Natural killer cell (primary cell): ENCODE measurements at regions not wholly inside any gene's neighbourhood (a gene's known extent, or its start where the extent isn't known, plus 50 kb on each side); places are given as distances from the start of the nearest gene placed in this dataset.

ENCODE experiments used
- ATAC-seq, 3 donors: fragments of 150-1000 bp in 2 of 3; fragments of 200-7000 bp in 1 of 3; cut with Tn5 transposase; 1 replicate in 1 of 3; 2 replicates in 2 of 3; pipeline ENCODE4 v1.10.0; 2021; ENCODE audit warnings: mild to moderate bottlenecking in 2 of 3, moderate library complexity in 2 of 3
- DNase-seq, 2 donors: peaks; one replicate each; pipeline versions ENCODE4 v3.0.0 to v3.0.0-alpha.2; 2013 to 2021; ENCODE audit warnings: mixed read lengths in 1 of 2
- H3K27ac ChIP-seq: one replicate; pipeline ENCODE4 v1.5.1; 2013; ENCODE audit warnings: mild to moderate bottlenecking, low read length
- H3K27me3 ChIP-seq: one replicate; pipeline ENCODE4 v1.6.1; 2013; ENCODE audit warnings: low read length; ENCODE audit not compliant: control insufficient read depth, insufficient read depth
- H3K36me3 ChIP-seq: one replicate; pipeline ENCODE4 v1.6.1; 2013; ENCODE audit warnings: low read length; ENCODE audit not compliant: control insufficient read depth, insufficient read depth
- H3K4me1 ChIP-seq: one replicate; pipeline ENCODE4 v1.6.1; 2013; ENCODE audit warnings: low read length; ENCODE audit not compliant: control insufficient read depth, insufficient read depth
- H3K4me3 ChIP-seq: one replicate; pipeline ENCODE4 v1.5.1; 2013; ENCODE audit warnings: low read length
- H3K9me3 ChIP-seq: one replicate; pipeline ENCODE4 v1.6.1; 2013; ENCODE audit warnings: low read length; ENCODE audit not compliant: control insufficient read depth, insufficient read depth
- H3K27ac Mint-ChIP-seq, 2 donors: one replicate each; pipeline ENCODE4 v1.8.0; 2022; ENCODE audit warnings: mild to moderate bottlenecking in 2 of 2, mixed read lengths in 2 of 2, moderate library complexity in 1 of 2
- H3K27me3 Mint-ChIP-seq, 2 donors: one replicate each; pipeline ENCODE4 v1.8.0; 2022; ENCODE audit warnings: low read depth in 2 of 2, mixed read lengths in 2 of 2
- H3K36me3 Mint-ChIP-seq: one replicate; pipeline ENCODE4 v1.8.0; 2022; ENCODE audit warnings: mixed read lengths
- H3K4me1 Mint-ChIP-seq, 2 donors: one replicate each; pipeline ENCODE4 v1.8.0; 2022; ENCODE audit warnings: mixed read lengths in 2 of 2
- H3K4me3 Mint-ChIP-seq: one replicate; pipeline ENCODE4 v1.8.0; 2022; ENCODE audit warnings: mild to moderate bottlenecking, moderate library complexity, mixed read lengths
- H3K9me3 Mint-ChIP-seq, 2 donors: one replicate each; pipeline ENCODE4 v1.8.0; 2022; ENCODE audit warnings: mixed read lengths in 2 of 2
- CTCF ChIP-seq: fragments of 200-600 bp; IDR thresholded peaks from one replicate; pipeline ENCODE4 v1.8.0; 2022; ENCODE audit warnings: antibody characterized with exemption
- WGBS: methylation state at CpG from one replicate; pipeline ENCODE4 v1.1.7; 2013; ENCODE audit warnings: missing lambda C conversion rate; ENCODE audit not compliant: insufficient coverage; 5-methylcytosine and 5-hydroxymethylcytosine counted together
- intact Hi-C: fragments of 100-400 bp; cut with micrococcal nuclease; formaldehyde crosslinking; loops from one replicate; pipeline ENCODE4 v1.14.2; 2022

GRCh38 chr2:163187995-163188655 lies 349.6 kb upstream of the KCNH7 start:
- H3K27me3 Mint-ChIP-seq, result no peaks in the 10 kb centered on the region
- no peak overlapping the region for H3K27ac ChIP-seq

GRCh38 chr2:163187119-163187518 lies 348.6 kb upstream of the KCNH7 start:
- Mint-ChIP-seq H3K27ac (no peak overlapping the region), H3K9me3 (peaks cover 0 to 6% of the 10 kb centered on the region in 2 donors), H3K4me3 (no peak overlapping the region), H3K27me3 (no peaks in the 10 kb centered on the region), H3K36me3 (no peaks in the 10 kb centered on the region), H3K4me1 (no peaks in the 10 kb centered on the region)
- ATAC-seq (no peak), DNase-seq (no peak)
- 82% methylated on average over 2 of the region's 2 CpGs for WGBS
- Histone ChIP-seq H3K4me3 (no peak overlapping the region), H3K27me3 (no peaks in the 10 kb centered on the region), H3K27ac (no peak overlapping the region), H3K4me1 (no peaks in the 10 kb centered on the region), H3K36me3 (no peaks in the 10 kb centered on the region), H3K9me3 (no peaks in the 10 kb centered on the region)
- intact Hi-C loops, result no loop called here
- no peak for TF ChIP-seq CTCF

More at GRCh38 chr2:163187995-163188655, 349.6 kb upstream of the KCNH7 start:
- ATAC-seq (no peak), DNase-seq (no peak)
- WGBS, result 91% methylated on average over 2 of the region's 7 CpGs
- Histone ChIP-seq H3K4me1 (no peaks in the 10 kb centered on the region), H3K27me3 (no peaks in the 10 kb centered on the region), H3K4me3 (no peak overlapping the region), H3K9me3 (no peaks in the 10 kb centered on the region), H3K36me3 (no peaks in the 10 kb centered on the region)
- intact Hi-C loops, result no loop called here
- H3K4me3 Mint-ChIP-seq, result no peak overlapping the region
- TF ChIP-seq CTCF, result no peak
- peaks cover 0 to 6% of the 10 kb centered on the region in 2 donors for H3K9me3 Mint-ChIP-seq
- no peaks in the 10 kb centered on the region for H3K36me3 Mint-ChIP-seq
- no peaks in the 10 kb centered on the region for H3K4me1 Mint-ChIP-seq
- no peak overlapping the region for H3K27ac Mint-ChIP-seq

- Mint-ChIP-seq H3K36me3 (no peaks in the 10 kb centered on the region), H3K4me3 (no peak overlapping the region), H3K4me1 (no peaks in the 10 kb centered on the region), H3K9me3 (peaks cover 0 to 6% of the 10 kb centered on the region in 2 donors), H3K27me3 (no peaks in the 10 kb centered on the region), H3K27ac (no peak overlapping the region)
- intact Hi-C loops, result no loop called here
- no peak for TF ChIP-seq CTCF
- no peaks in the 10 kb centered on the region for H3K27me3 ChIP-seq
- H3K27ac ChIP-seq, result no peak overlapping the region
- no peak for DNase-seq
- ATAC-seq, result no peak
- WGBS, result 100% methylated on average over 1 of the region's 2 CpGs
- H3K4me3 ChIP-seq, result no peak overlapping the region
- no peaks in the 10 kb centered on the region for H3K9me3 ChIP-seq
- H3K36me3 ChIP-seq, result no peaks in the 10 kb centered on the region
- no peaks in the 10 kb centered on the region for H3K4me1 ChIP-seq
Observed at GRCh38 chr2:163185160-163185559, 346.6 kb upstream of the KCNH7 start.

- H3K27me3 Mint-ChIP-seq, result no peaks in the 10 kb centered on the region
- DNase-seq (no peak), ATAC-seq (no peak)
- no peak overlapping the region for H3K4me3 Mint-ChIP-seq
- intact Hi-C loops, result no loop called here
- Histone ChIP-seq H3K4me3 (no peak overlapping the region), H3K4me1 (no peaks in the 10 kb centered on the region), H3K9me3 (no peaks in the 10 kb centered on the region), H3K27me3 (no peaks in the 10 kb centered on the region), H3K36me3 (no peaks in the 10 kb centered on the region), H3K27ac (no peak overlapping the region)
- H3K9me3 Mint-ChIP-seq, result peaks cover 0 to 6% of the 10 kb centered on the region in 2 donors
- no peaks in the 10 kb centered on the region for H3K4me1 Mint-ChIP-seq
- TF ChIP-seq CTCF, result no peak
- WGBS, result no CpG with 5 or more reads among the region's 2 CpGs
- no peaks in the 10 kb centered on the region for H3K36me3 Mint-ChIP-seq
- H3K27ac Mint-ChIP-seq, result no peak overlapping the region
Observed at GRCh38 chr2:163182764-163183354, 344.3 kb upstream of the KCNH7 start.
